H1 (cell line): ENCODE measurements at regions not wholly inside any gene's neighbourhood (a gene's known extent, or its start where the extent isn't known, plus 50 kb on each side); places are given as distances from the start of the nearest gene placed in this dataset.

ENCODE experiments used
- CTCF ChIA-PET: fragments of 300-600 bp; sonication (Branson Sonifier 250); formaldehyde crosslinking; loops from one replicate; lab custom pipeline; 2021; ENCODE audit not compliant: partially characterized antibody; lab: Charles Lee
- POLR2A ChIA-PET: fragments of 300-600 bp; sonication (Branson Sonifier 250); formaldehyde crosslinking; loops from one replicate; lab custom pipeline; 2021; ENCODE audit warnings: inconsistent platforms; ENCODE audit not compliant: partially characterized antibody; lab: Charles Lee
- DNase-seq, 2 experiments: peaks; one replicate each; pipeline versions ENCODE4 v3.0.0 to v3.0.0-alpha.2; 2010 to 2022; ENCODE audit warnings: low spot score in 2 of 2, low read depth in 1 of 2, mixed read lengths in 1 of 2
- FAIRE-seq: peaks from 2 replicates; lab custom pipeline; 2011; peaks lifted over from hg19 to GRCh38; lab: Jason Lieb, UNC
- H2AFZ ChIP-seq: 2 replicates; pipeline ENCODE4 v1.8.1; 2012; ENCODE audit warnings: low read length, inconsistent platforms
- H2AK5ac ChIP-seq: 2 replicates; pipeline ENCODE4 v1.6.1; 2013; ENCODE audit warnings: low read depth, low read length
- H2BK120ac ChIP-seq: replicated peaks from 2 replicates; pipeline ENCODE3; 2013; ENCODE audit warnings: low read depth, low read length, inconsistent platforms
- H2BK12ac ChIP-seq: 2 replicates; pipeline ENCODE4 v1.6.1; 2013; ENCODE audit warnings: low read depth, low read length
- H2BK15ac ChIP-seq: 2 replicates; pipeline ENCODE4 v1.6.1; 2013; ENCODE audit warnings: low read length
- H2BK20ac ChIP-seq: 2 replicates; pipeline ENCODE4 v1.6.1; 2013; ENCODE audit warnings: low read length
- H2BK5ac ChIP-seq: 2 replicates; pipeline ENCODE4 v1.6.1; 2013; ENCODE audit warnings: low read depth, low read length
- H3K14ac ChIP-seq: 2 replicates; pipeline ENCODE4 v1.6.1; 2013; ENCODE audit warnings: inconsistent platforms; ENCODE audit not compliant: insufficient read length
- H3K18ac ChIP-seq: 2 replicates; pipeline ENCODE4 v1.6.1; 2013; ENCODE audit warnings: low read length; ENCODE audit errors: extremely low read depth
- H3K23ac ChIP-seq: 2 replicates; pipeline ENCODE4 v1.6.1; 2013; ENCODE audit warnings: inconsistent platforms; ENCODE audit not compliant: insufficient read length
- H3K23me2 ChIP-seq: 2 replicates; pipeline ENCODE4 v1.6.1; 2013; ENCODE audit warnings: low read depth, low read length
- H3K27ac ChIP-seq: 2 replicates; pipeline ENCODE4 v1.6.1; 2011; ENCODE audit warnings: low read depth, low read length, inconsistent platforms
- H3K27me3 ChIP-seq, 4 experiments: replicated peaks in 1 of 4; 1 replicate in 1 of 4; 2 replicates in 3 of 4; pipeline versions ENCODE4 v1.6.1 to v1.8.1; 2011 to 2013; ENCODE audit warnings: low read length in 3 of 4, mild to moderate bottlenecking in 3 of 4, inconsistent platforms in 2 of 4, mixed read lengths in 2 of 4, moderate library complexity in 1 of 4; ENCODE audit not compliant: control insufficient read depth in 3 of 4, insufficient read depth in 3 of 4; ENCODE audit errors: extremely low read depth in 1 of 4
- H3K36me3 ChIP-seq, 4 experiments: 2 replicates each; pipeline versions ENCODE4 v1.6.1 to v1.8.1; 2011 to 2013; ENCODE audit warnings: mild to moderate bottlenecking in 4 of 4, low read length in 3 of 4, moderate library complexity in 2 of 4, control low read depth in 1 of 4, inconsistent platforms in 1 of 4; ENCODE audit not compliant: insufficient read depth in 4 of 4, control insufficient read depth in 2 of 4
- H3K4ac ChIP-seq: replicated peaks from 2 replicates; pipeline ENCODE3; 2013; ENCODE audit warnings: low read length, low read depth, mixed read lengths, inconsistent platforms; ENCODE audit not compliant: insufficient read length
- H3K4me1 ChIP-seq, 4 experiments: replicated peaks in 1 of 4; 1 replicate in 1 of 4; 2 replicates in 3 of 4; pipeline versions ENCODE4 v1.6.1 to v1.8.1; 2011 to 2013; ENCODE audit warnings: low read length in 3 of 4, inconsistent platforms in 2 of 4, mixed read lengths in 1 of 4; ENCODE audit not compliant: insufficient read depth in 4 of 4, control insufficient read depth in 3 of 4
- H3K4me2 ChIP-seq, 2 experiments: 2 replicates each; pipeline versions ENCODE4 v1.6.1 to v1.8.1; 2011 to 2013; ENCODE audit warnings: low read depth in 2 of 2, low read length in 2 of 2, control low read depth in 1 of 2, inconsistent platforms in 1 of 2, mild to moderate bottlenecking in 1 of 2; ENCODE audit not compliant: insufficient read depth in 1 of 2
- H3K4me3 ChIP-seq, 4 experiments: fragments of 200-600, 300-600 bp in 1 of 4; sonication (generic), shearing (Covaris generic), sonication (Bioruptor Twin) in 1 of 4; 2 replicates each; pipeline versions ENCODE4 v1.5.1 to v1.8.1; 2011 to 2016; ENCODE audit warnings: low read length in 4 of 4, low read depth in 3 of 4, control low read depth in 2 of 4, inconsistent platforms in 2 of 4, mild to moderate bottlenecking in 2 of 4, mixed read lengths in 1 of 4, moderate library complexity in 1 of 4; ENCODE audit not compliant: insufficient read depth in 2 of 4; ENCODE audit errors: extremely low read depth in 1 of 4
- H3K56ac ChIP-seq: replicated peaks from 2 replicates; pipeline ENCODE3; 2013; ENCODE audit warnings: low read depth, mild to moderate bottlenecking, mixed read lengths, low read length, inconsistent platforms; ENCODE audit not compliant: insufficient read length
- H3K79me1 ChIP-seq: 2 replicates; pipeline ENCODE4 v1.6.1; 2013; ENCODE audit warnings: low read depth, low read length, control low read depth
- H3K79me2 ChIP-seq, 2 experiments: 2 replicates each; pipeline versions ENCODE4 v1.6.1 to v1.8.1; 2012 to 2013; ENCODE audit warnings: low read length in 2 of 2, mild to moderate bottlenecking in 2 of 2, inconsistent platforms in 1 of 2; ENCODE audit not compliant: insufficient read depth in 2 of 2, control insufficient read depth in 1 of 2
- H3K9ac ChIP-seq, 4 experiments: replicated peaks in 1 of 4; 1 replicate in 1 of 4; 2 replicates in 3 of 4; pipeline versions ENCODE4 v1.6.1 to v1.8.1; 2011 to 2013; ENCODE audit warnings: low read depth in 3 of 4, low read length in 3 of 4, control low read depth in 2 of 4, mild to moderate bottlenecking in 2 of 4, moderate library complexity in 2 of 4, inconsistent platforms in 1 of 4; ENCODE audit errors: extremely low read depth in 1 of 4
- H3K9me3 ChIP-seq, 2 experiments: 2 replicates each; pipeline versions ENCODE4 v1.6.1 to v1.8.1; 2012 to 2013; ENCODE audit warnings: mild to moderate bottlenecking in 2 of 2, moderate library complexity in 2 of 2, control low read depth in 1 of 2, inconsistent platforms in 1 of 2, low read depth in 1 of 2, low read length in 1 of 2, mixed read lengths in 1 of 2; ENCODE audit not compliant: insufficient read depth in 2 of 2
- H4K20me1 ChIP-seq, 2 experiments: replicated peaks in 1 of 2; 2 replicates each; pipeline versions ENCODE3 to v1.8.1; 2011 to 2013; ENCODE audit warnings: inconsistent platforms in 2 of 2, low read length in 2 of 2, mild to moderate bottlenecking in 1 of 2; ENCODE audit not compliant: insufficient read depth in 2 of 2, control insufficient read depth in 1 of 2
- H4K5ac ChIP-seq: 2 replicates; pipeline ENCODE4 v1.6.1; 2013; ENCODE audit warnings: low read length, low read depth, mixed read lengths, inconsistent platforms; ENCODE audit not compliant: insufficient read length
- H4K8ac ChIP-seq: 2 replicates; pipeline ENCODE4 v1.8.0; 2013; ENCODE audit warnings: mild to moderate bottlenecking, moderate library complexity, low read length, inconsistent platforms; ENCODE audit not compliant: insufficient read depth; ENCODE audit errors: extremely low read depth
- H4K91ac ChIP-seq: replicated peaks from 2 replicates; pipeline ENCODE3; 2013; ENCODE audit warnings: low read length, mixed read lengths, inconsistent platforms; ENCODE audit not compliant: insufficient read length
- JUND ChIP-seq: IDR thresholded peaks from 2 replicates; pipeline ENCODE4 v1.6.1; 2011; ENCODE audit warnings: mild to moderate bottlenecking, improper control_type of control experiment, low read length
- MAX ChIP-seq: IDR thresholded peaks from 2 replicates; pipeline ENCODE4 v1.6.1; 2012; ENCODE audit warnings: inconsistent platforms
- YY1 ChIP-seq: IDR thresholded peaks from 2 replicates; pipeline ENCODE4 v1.6.1; 2011; ENCODE audit warnings: low read depth, mild to moderate bottlenecking, low read length
- WGBS, 2 experiments: shearing (Covaris generic) in 1 of 2; methylation state at CpG; one replicate each; pipeline versions ENCODE4 v1.1.6 to v1.1.7; 2013 to 2015; ENCODE audit warnings: low lambda C conversion rate in 2 of 2, mixed read lengths in 2 of 2, inconsistent platforms in 1 of 2, low coverage in 1 of 2, missing lambda C conversion rate in 1 of 2; ENCODE audit not compliant: insufficient replicate concordance in 2 of 2, insufficient coverage in 1 of 2, insufficient read length in 1 of 2; ENCODE audit errors: extremely low coverage in 1 of 2, missing lambda C conversion rate in 1 of 2; 5-methylcytosine and 5-hydroxymethylcytosine counted together

DNA sequence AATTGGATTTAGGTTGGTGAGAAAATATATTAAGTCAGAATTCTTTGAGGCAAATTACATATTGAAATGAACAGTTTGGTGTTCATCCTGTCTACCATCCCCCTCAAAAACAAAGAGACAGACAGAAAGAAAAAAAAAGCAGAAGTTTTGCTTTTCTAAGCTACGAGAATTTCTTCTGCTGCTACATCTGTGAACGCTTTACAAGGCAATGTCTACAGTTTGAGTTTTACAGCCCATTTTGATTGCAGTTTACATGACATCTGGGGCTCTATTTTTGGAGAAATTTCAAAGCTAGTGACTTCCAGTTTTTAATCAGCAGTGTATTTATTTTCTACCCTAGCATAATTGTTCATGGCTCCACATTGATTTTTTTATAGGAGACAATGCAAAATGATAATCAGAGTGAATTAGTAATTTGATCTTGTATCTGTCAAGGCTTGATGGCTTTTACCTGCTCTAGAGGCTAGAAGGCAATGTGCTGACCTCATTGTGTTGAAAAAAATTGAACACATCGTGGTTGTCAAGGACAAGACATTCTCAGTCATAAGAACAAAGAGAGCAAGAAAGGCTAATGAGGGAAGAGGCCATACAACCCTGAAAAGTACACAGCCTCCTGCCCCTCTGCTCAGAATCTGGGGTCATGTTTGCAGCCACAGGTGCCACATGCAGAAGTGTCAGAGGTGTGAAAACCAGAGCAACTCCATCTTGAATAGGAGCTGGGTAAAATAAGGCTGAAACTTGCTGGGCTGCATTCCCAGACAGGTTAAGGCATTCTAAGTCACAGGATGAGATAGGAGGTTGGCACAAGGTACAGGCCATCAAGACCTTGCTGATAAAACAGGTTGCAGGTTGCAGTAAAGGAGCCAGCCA, 201.0 kb upstream of the CAMK1G start:
- Histone ChIP-seq H2BK20ac (peak overlapping the region; percentile 94; the same call in 1 of the 2 replicates), H3K14ac (no peak overlapping the region), H3K79me1 (no peaks in the 10 kb centered on the region), H3K27ac (no peak overlapping the region), H3K36me3 (no peaks in the 10 kb centered on the region), H3K18ac (peak overlapping the region; percentile 54; the same call in 1 of the 2 replicates), H3K4me2 (no peak overlapping the region), H3K27me3 (no peaks in the 10 kb centered on the region), H2BK15ac (peak overlapping the region; percentile 13; the same call in 1 of the 2 replicates), H3K4me3 (no peak overlapping the region), H3K79me2 (no peaks in the 10 kb centered on the region), H3K4ac (peak overlapping the region; percentile 58), H4K5ac (no peak overlapping the region), H2BK120ac (peak overlapping the region; percentile 29), H2BK12ac (peak overlapping the region; percentile 70), H3K23ac (no peak overlapping the region), H4K91ac (peak overlapping the region; percentile 79), H2AFZ (no peak overlapping the region), H3K9ac (no peak overlapping the region), H4K20me1 (no peaks in the 10 kb centered on the region), H4K8ac (no peak overlapping the region), H3K56ac (no peak overlapping the region), H3K4me1 (peaks cover 3 to 18% (median 13%) of the 10 kb centered on the region in 4 experiments; a peak in 4 of 7 replicates), H3K9me3 (no peaks in the 10 kb centered on the region), H2BK5ac (peak overlapping the region; percentile 84; the same call in 1 of the 2 replicates), H3K23me2 (no peaks in the 10 kb centered on the region), H2AK5ac (peak overlapping the region; percentile 43; the same call in 1 of the 2 replicates)
- 0 out of 2 replicates have a peak, but pooled peaks have one; percentile 8 for TF ChIP-seq MAX
- TF ChIP-seq YY1 = 0 out of 2 replicates have a peak, but pooled peaks have one; percentile 17
- TF ChIP-seq JUND = no peak
- no peak for DNase-seq
- WGBS, 2 experiments = 90% methylated on average over 3 of the region's 3 CpGs; no CpG with 5 or more reads in 1 of the 2 experiments
- POLR2A ChIA-PET = interaction anchor here (0.6 kb wide), 1 partner anchor 612 kb away, joined by 3 read pairs; no protein-coding TSS in a partner anchor
- CTCF ChIA-PET = interaction anchor here (1.0 to 1.5 kb wide), 3 partner anchors 17 to 53 kb away, joined by 3 to 4 read pairs (median 3); no protein-coding TSS in a partner anchor
- FAIRE-seq = no peak
